ENCODE measurements at regions not wholly inside any gene's neighbourhood (a gene's known extent, or its start where the extent isn't known, plus 50 kb on each side); places are given as distances from the start of the nearest gene placed in this dataset.

DNA sequence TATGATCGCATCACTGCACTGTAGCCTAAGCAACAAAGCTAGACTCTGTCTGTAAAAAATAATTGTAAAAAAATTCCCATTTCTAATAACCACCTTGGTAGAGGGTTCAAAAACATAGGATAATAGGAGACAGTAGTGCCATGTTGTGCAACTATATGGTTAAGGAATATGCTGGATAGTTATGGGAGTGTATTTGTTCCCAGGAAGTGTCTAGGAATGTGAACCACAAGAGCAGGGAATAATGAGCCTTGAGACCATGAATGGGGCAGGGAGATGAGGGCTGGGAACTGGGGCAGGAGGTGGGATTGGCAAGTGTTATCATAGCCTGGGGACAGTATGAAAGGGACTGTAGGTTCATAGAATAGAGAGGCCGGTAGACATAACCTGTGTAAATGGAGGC, 50.4 kb downstream of the RUSC2 start:
- no peak overlapping the region for H3K27ac ChIP-seq (ENCODE audit: low read depth)
- H3K4me3 ChIP-seq (ENCODE audit: low read depth, low read length) = no peak overlapping the region
- no peak for DNase-seq (ENCODE audit: extremely low spot score)
- 91% methylated on average over 2 of the region's 2 CpGs for WGBS
- no peaks in the 10 kb centered on the region for H3K4me1 ChIP-seq (ENCODE audit: insufficient read depth)
- no peaks in the 10 kb centered on the region for H3K36me3 ChIP-seq (ENCODE audit: insufficient read depth)

- WGBS = 88% methylated on average over 6 of the region's 6 CpGs
- H3K27ac ChIP-seq (ENCODE audit: low read depth) = no peak overlapping the region
- no peak overlapping the region for H3K4me3 ChIP-seq (ENCODE audit: low read depth, low read length)
- DNase-seq (ENCODE audit: extremely low spot score) = no peak
- H3K4me1 ChIP-seq (ENCODE audit: insufficient read depth) = no peaks in the 10 kb centered on the region
- no peaks in the 10 kb centered on the region for H3K36me3 ChIP-seq (ENCODE audit: insufficient read depth)
These were observed 56.9 kb downstream of the RUSC2 start for GRCh38 chr9:35546853-35547252.

GRCh38 chr9:35547889-35548418, 57.1 kb upstream of the TESK1 start:
- WGBS = 94% methylated on average over 16 of the region's 16 CpGs
- no peak overlapping the region for H3K27ac ChIP-seq (ENCODE audit: low read depth)

GRCh38 chr9:35548571-35548970, 56.5 kb upstream of the TESK1 start:
- Histone ChIP-seq H3K4me3 (ENCODE audit: low read depth, low read length) (no peak overlapping the region), H3K27ac (ENCODE audit: low read depth) (no peak overlapping the region), H3K36me3 (ENCODE audit: insufficient read depth) (no peaks in the 10 kb centered on the region), H3K4me1 (ENCODE audit: insufficient read depth) (no peaks in the 10 kb centered on the region)
- WGBS = 95% methylated on average over 1 of the region's 1 CpG
- DNase-seq (ENCODE audit: extremely low spot score) = no peak

More at GRCh38 chr9:35547889-35548418, 57.1 kb upstream of the TESK1 start:
- no peak for DNase-seq (ENCODE audit: extremely low spot score)
- no peak overlapping the region for H3K4me3 ChIP-seq (ENCODE audit: low read depth, low read length)
- no peaks in the 10 kb centered on the region for H3K36me3 ChIP-seq (ENCODE audit: insufficient read depth)
- H3K4me1 ChIP-seq (ENCODE audit: insufficient read depth) = no peaks in the 10 kb centered on the region

- WGBS = 72% methylated on average over 4 of the region's 4 CpGs
- no peak for DNase-seq (ENCODE audit: extremely low spot score)
- Histone ChIP-seq H3K4me3 (ENCODE audit: low read depth, low read length) (no peak overlapping the region), H3K4me1 (ENCODE audit: insufficient read depth) (no peaks in the 10 kb centered on the region), H3K27ac (ENCODE audit: low read depth) (no peak overlapping the region), H3K36me3 (ENCODE audit: insufficient read depth) (no peaks in the 10 kb centered on the region)
These were observed 55.6 kb upstream of the TESK1 start for GRCh38 chr9:35549441-35549840.

GRCh38 chr9:35552376-35552775, 52.7 kb upstream of the TESK1 start:
- Histone ChIP-seq H3K4me1 (ENCODE audit: insufficient read depth) (no peaks in the 10 kb centered on the region), H3K27ac (ENCODE audit: low read depth) (no peak overlapping the region)
- WGBS = 75% methylated on average over 4 of the region's 4 CpGs

DNA sequence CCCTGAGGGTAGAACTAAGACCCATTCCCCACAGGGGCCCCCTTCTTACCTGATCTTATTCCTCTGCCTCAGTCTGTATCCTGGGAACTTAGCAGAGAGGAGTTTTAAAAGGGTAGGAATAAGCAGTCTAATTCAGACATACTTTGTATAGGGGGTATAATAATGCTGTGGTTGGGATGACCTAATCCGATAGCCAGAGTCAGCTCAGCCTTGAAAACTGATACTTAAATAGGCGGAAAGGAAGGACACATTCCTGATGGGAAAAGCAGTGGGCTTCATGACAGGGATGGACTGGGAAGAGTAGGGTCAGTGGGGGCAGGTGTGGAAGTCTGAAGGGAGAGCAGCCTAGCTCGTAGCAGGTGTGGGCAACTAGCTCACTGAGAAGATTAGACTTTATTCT, 52.2 kb upstream of the TESK1 start:
- no peak overlapping the region for H3K27ac ChIP-seq (ENCODE audit: low read depth)
- no peak for DNase-seq (ENCODE audit: extremely low spot score)
- 63% methylated on average over 3 of the region's 3 CpGs for WGBS
- H3K36me3 ChIP-seq (ENCODE audit: insufficient read depth) = no peaks in the 10 kb centered on the region
- no peak overlapping the region for H3K4me3 ChIP-seq (ENCODE audit: low read depth, low read length)
- H3K4me1 ChIP-seq (ENCODE audit: insufficient read depth) = no peaks in the 10 kb centered on the region

More at GRCh38 chr9:35552376-35552775, 52.7 kb upstream of the TESK1 start:
- DNase-seq (ENCODE audit: extremely low spot score) = no peak
- Histone ChIP-seq H3K36me3 (ENCODE audit: insufficient read depth) (no peaks in the 10 kb centered on the region), H3K4me3 (ENCODE audit: low read depth, low read length) (no peak overlapping the region)

DNA sequence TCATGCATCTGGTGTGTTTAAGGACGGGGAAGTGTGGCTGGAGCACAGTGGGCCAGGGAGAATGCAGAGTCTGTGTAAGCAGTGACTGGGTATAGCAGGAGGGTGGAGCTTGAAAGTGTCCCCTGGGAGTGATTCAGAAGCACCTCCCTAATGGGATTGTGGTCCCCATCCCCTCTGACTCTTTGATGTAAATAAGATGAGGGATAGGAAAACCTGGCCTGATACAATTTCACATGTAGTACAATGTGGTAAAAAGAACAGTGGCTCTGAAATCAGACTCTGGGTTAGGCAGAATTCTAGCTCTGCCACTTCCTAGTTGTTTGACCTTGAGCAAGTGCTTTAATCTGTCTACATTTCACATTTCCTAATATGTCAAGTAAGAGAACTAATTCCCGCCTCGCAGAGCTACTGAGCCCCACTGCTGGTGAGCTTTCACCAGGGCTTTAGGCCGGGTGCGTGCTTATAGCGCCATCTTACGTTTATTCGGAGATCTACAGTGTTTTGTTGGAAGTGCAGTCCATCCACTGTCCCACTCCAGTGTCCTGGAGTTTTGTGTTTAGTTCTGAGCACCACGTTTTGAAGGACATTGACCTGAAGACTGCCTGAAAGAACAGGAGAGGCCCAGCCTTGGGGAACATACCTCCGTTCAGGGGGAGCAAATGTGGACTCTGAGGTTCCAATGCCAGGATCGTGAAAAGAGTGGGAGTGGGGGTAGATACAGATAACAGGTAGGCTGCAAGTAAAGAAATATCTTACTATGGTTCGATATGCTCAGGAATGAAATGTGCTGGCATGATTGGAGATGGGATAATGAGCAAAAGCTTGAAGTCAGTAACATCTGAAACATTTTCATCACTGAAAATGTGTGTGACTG, 51.2 kb upstream of the TESK1 start:
- DNase-seq (ENCODE audit: extremely low spot score) = peak; percentile 11
- 19% methylated on average over 12 of the region's 12 CpGs for WGBS
- H3K36me3 ChIP-seq (ENCODE audit: insufficient read depth) = no peaks in the 10 kb centered on the region
- no peak overlapping the region for H3K4me3 ChIP-seq (ENCODE audit: low read depth, low read length)
- H3K4me1 ChIP-seq (ENCODE audit: insufficient read depth) = no peaks in the 10 kb centered on the region
- no peak overlapping the region for H3K27ac ChIP-seq (ENCODE audit: low read depth)

- no peak overlapping the region for H3K4me3 ChIP-seq (ENCODE audit: low read depth, low read length)
- WGBS = 84% methylated on average over 13 of the region's 13 CpGs
- no peaks in the 10 kb centered on the region for H3K4me1 ChIP-seq (ENCODE audit: insufficient read depth)
- no peaks in the 10 kb centered on the region for H3K36me3 ChIP-seq (ENCODE audit: insufficient read depth)
- no peak for DNase-seq (ENCODE audit: extremely low spot score)
- H3K27ac ChIP-seq (ENCODE audit: low read depth) = no peak overlapping the region
These were observed 49.8 kb upstream of the TESK1 start for GRCh38 chr9:35555246-35555701.

Data from urinary bladder (tissue), 3 donors.